BE2C (cell line): ENCODE measurements at regions not wholly inside any gene's neighbourhood (a gene's known extent, or its start where the extent isn't known, plus 50 kb on each side); places are given as distances from the start of the nearest gene placed in this dataset.
"Not testable (repeated sequence)": the region's sequence is repeated elsewhere in the genome, so short reads cannot be mapped to it uniquely, and the experiment has no call there.

Experiments
- DNase-seq: peaks from one replicate; pipeline ENCODE4 v3.0.0-alpha.2; 2020
- H3K27me3 ChIP-seq: fragments of 250-450 bp; sonication (Bioruptor Pico); 2 replicates; pipeline ENCODE4 v1.5.1; 2020; ENCODE audit warnings: mild to moderate bottlenecking
- H3K36me3 ChIP-seq: fragments of 250-450 bp; sonication (Bioruptor Pico); 2 replicates; pipeline ENCODE4 v1.5.1; 2020; ENCODE audit warnings: mild to moderate bottlenecking
- H3K4me1 ChIP-seq: fragments of 250-450 bp; sonication (Bioruptor Pico); 2 replicates; pipeline ENCODE4 v1.5.1; 2020
- H3K4me3 ChIP-seq: 2 replicates; pipeline ENCODE4 v1.5.1; 2011; ENCODE audit warnings: low read depth, low read length
- H3K9me3 ChIP-seq: fragments of 250-450 bp; sonication (Bioruptor Pico); 2 replicates; pipeline ENCODE4 v1.5.1; 2020
- TF ChIP-seq, protein P1 (sequence below): IDR thresholded peaks from 2 replicates; pipeline ENCODE4 v1.5.1; 2012; ENCODE audit warnings: mild to moderate bottlenecking, low read depth, low read length

DNA sequence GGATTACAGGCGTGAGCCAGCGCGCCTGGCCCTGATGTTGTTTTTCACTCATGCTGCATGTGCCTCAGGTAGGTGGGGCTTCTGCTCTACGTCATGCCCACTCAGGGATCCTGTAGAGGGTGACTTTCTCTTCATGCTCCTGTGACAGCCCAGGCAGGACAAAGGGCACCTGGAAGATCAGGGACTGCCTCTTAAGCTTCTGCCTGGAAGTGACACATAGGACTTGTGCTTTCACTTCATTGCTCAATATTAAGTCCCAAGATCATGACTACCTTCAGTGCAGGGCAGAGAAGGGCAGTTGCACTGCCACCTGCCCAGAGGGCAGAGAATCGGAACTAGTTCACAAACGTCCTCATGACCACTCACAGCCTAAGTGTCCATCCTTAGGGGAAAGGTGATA is 249.5 kb upstream of the SULF2 start:
- Histone ChIP-seq H3K27me3 (no peaks in the 10 kb centered on the region), H3K4me1 (no peaks in the 10 kb centered on the region), H3K9me3 (no peaks in the 10 kb centered on the region; the same call in none of the 2 replicates), H3K36me3 (no peaks in the 10 kb centered on the region), H3K4me3 (no peak overlapping the region)
- no peak for DNase-seq
- TF ChIP-seq, protein P1, sequence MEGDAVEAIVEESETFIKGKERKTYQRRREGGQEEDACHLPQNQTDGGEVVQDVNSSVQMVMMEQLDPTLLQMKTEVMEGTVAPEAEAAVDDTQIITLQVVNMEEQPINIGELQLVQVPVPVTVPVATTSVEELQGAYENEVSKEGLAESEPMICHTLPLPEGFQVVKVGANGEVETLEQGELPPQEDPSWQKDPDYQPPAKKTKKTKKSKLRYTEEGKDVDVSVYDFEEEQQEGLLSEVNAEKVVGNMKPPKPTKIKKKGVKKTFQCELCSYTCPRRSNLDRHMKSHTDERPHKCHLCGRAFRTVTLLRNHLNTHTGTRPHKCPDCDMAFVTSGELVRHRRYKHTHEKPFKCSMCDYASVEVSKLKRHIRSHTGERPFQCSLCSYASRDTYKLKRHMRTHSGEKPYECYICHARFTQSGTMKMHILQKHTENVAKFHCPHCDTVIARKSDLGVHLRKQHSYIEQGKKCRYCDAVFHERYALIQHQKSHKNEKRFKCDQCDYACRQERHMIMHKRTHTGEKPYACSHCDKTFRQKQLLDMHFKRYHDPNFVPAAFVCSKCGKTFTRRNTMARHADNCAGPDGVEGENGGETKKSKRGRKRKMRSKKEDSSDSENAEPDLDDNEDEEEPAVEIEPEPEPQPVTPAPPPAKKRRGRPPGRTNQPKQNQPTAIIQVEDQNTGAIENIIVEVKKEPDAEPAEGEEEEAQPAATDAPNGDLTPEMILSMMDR, result no peak

DNA sequence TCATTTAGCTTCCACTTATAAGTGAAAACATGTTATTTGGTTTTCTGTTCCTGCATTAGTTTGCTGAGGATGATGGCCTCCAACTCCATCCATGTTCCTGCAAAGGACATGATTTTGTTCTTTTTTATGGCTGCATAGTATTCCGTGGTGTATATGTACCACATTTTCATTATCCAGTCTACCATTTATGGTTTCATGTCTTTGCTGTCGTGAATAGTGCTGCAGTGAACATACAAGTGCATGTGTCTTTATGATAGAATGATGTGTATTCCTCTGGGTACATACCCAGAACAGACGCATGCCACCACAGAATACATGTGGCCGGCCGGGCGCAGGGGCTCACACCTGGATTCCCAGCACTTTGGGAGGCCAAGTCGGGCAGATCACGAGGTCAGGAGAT is 247.7 kb upstream of the SULF2 start:
- not testable (repeated sequence) for H3K9me3 ChIP-seq, H3K4me1 ChIP-seq, DNase-seq, H3K27me3 ChIP-seq, H3K36me3 ChIP-seq, H3K4me3 ChIP-seq

- TF ChIP-seq, protein P1, result no peak
- no peaks in the 10 kb centered on the region for H3K27me3 ChIP-seq
- no peak for DNase-seq
- H3K4me1 ChIP-seq, result no peaks in the 10 kb centered on the region
- H3K9me3 ChIP-seq, result no peaks in the 10 kb centered on the region; the same call in 1 of the 2 replicates
- H3K4me3 ChIP-seq, result no peak overlapping the region
- no peaks in the 10 kb centered on the region for H3K36me3 ChIP-seq
Measured at GRCh38 chr20:48031122-48031521, 245.8 kb upstream of the SULF2 start.

GRCh38 chr20:48026981-48027592 is 241.8 kb upstream of the SULF2 start:
- Histone ChIP-seq H3K27me3 (no peaks in the 10 kb centered on the region), H3K9me3 (no peaks in the 10 kb centered on the region), H3K36me3 (no peaks in the 10 kb centered on the region), H3K4me1 (peaks cover 10% of the 10 kb centered on the region), H3K4me3 (no peak overlapping the region)
- no peak for DNase-seq
- TF ChIP-seq, protein P1, result no peak

DNA sequence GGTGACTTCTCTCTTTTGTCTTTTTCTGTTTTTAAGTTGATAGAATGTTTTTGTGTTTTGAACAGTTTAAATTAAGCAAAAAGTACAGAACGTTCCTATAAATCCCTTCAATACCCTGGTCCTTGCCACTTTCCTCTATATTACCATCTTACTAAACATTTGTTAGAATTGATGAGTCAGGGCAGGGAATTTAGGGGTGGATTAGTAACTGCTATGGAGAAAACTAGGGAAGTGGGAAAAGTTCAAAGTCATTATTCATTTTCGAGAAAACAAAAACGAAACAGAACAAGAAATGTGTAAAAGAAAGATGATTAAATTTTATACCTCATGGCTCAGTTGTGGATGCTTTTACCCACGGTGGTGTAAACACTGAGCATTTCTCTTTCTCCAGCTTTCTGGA is 240.4 kb upstream of the SULF2 start:
- Histone ChIP-seq H3K4me3 (no peak overlapping the region; the same call in 1 of the 2 replicates), H3K9me3 (no peaks in the 10 kb centered on the region), H3K27me3 (no peaks in the 10 kb centered on the region), H3K4me1 (peaks cover 10% of the 10 kb centered on the region), H3K36me3 (no peaks in the 10 kb centered on the region)
- TF ChIP-seq, protein P1, result no peak
- no peak for DNase-seq

GRCh38 chr20:48025051-48025515 is 239.8 kb upstream of the SULF2 start:
- no peaks in the 10 kb centered on the region for H3K9me3 ChIP-seq

More at GRCh38 chr20:48025051-48025515, 239.8 kb upstream of the SULF2 start:
- TF ChIP-seq, protein P1, result 0 out of 2 replicates have a peak, but pooled peaks have one; percentile 2
- no peaks in the 10 kb centered on the region for H3K27me3 ChIP-seq
- H3K4me3 ChIP-seq, result peak overlapping the region; percentile 42
- DNase-seq, result peak; percentile 70
- no peaks in the 10 kb centered on the region for H3K36me3 ChIP-seq
- peaks cover 10% of the 10 kb centered on the region for H3K4me1 ChIP-seq
